Activated CD8-positive, alpha-beta memory T cell treated with anti-CD3 and anti-CD28 coated beads for 36 hours (primary cell): ENCODE measurements at regions not wholly inside any gene's neighbourhood (a gene's known extent, or its start where the extent isn't known, plus 50 kb on each side); places are given as distances from the start of the nearest gene placed in this dataset.
"Not testable (repeated sequence)": the region's sequence is repeated elsewhere in the genome, so short reads cannot be mapped to it uniquely, and the experiment has no call there.

Experiments used
- CTCF ChIA-PET: fragments of 350-600 bp; sonication (Branson Sonifier 250); formaldehyde crosslinking; loops from one replicate; lab custom pipeline; 2021; ENCODE audit warnings: antibody characterized with exemption; lab: Charles Lee
- POLR2A ChIA-PET: fragments of 350-600 bp; sonication (Branson Sonifier 250); formaldehyde crosslinking; loops from one replicate; lab custom pipeline; 2021; ENCODE audit warnings: antibody characterized with exemption; lab: Charles Lee

DNA sequence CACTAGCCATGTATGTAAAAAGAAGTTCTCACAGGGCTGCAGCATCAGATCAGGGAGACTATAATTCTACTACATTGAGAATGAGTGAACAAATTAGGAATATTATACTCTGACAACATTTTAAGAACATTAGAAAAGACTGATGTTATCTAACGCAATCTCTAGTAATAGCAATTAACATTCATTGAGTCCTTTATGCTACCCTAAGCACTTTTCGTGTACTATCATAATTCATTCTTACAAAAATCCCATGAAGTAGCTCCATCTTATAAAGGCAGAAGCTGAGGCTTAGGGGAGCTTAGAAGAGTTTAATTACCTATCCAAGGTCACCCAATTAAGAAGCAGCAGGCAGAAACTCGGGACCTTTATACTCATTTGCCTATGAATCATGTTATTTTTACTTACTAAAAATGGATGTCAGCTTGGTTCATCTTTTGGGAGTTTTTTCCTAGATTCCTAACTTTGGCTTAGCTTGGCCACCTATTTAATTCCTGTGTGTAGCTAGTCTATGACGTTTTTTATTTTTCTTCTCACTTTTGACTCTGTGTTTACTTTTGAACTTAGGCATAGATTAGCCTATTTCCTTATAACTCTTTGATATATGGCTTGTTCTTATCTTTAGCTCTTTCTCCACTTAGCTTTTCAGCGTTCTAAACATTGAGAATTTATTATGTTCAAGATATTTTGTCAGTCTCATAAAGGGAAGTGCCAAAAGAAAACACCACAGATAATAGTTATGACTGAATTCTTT is 333.5 kb upstream of the DCN start:
- POLR2A ChIA-PET = no interaction called here
- CTCF ChIA-PET = no interaction called here

GRCh38 chr12:91513313-91513712 is 330.7 kb upstream of the DCN start:
- ChIA-PET POLR2A (no interaction called here), CTCF (no interaction called here)

GRCh38 chr12:91511795-91512420 is 329.3 kb upstream of the DCN start:
- ChIA-PET CTCF (no interaction called here), POLR2A (no interaction called here)

DNA sequence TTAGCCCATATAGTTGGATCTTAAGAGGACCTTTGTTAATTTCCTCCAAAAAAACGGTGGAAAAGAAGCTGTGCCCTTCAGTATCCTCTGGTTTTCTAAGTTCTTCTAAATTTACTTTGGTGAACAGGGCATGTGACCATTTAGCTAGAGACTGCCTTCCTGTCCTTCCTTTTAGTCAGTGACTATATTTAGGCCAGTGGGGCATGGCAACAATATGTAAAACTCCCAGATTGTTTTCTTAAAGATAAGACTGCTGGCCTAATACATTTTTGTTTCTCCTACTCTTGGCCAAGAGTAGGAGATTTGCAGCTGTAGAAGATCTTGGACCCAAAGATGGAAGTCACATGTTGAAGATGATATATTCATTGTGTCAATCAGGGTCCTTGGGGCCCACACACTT is 325.1 kb upstream of the DCN start:
- CTCF ChIA-PET = no interaction called here
- POLR2A ChIA-PET = no interaction called here

DNA sequence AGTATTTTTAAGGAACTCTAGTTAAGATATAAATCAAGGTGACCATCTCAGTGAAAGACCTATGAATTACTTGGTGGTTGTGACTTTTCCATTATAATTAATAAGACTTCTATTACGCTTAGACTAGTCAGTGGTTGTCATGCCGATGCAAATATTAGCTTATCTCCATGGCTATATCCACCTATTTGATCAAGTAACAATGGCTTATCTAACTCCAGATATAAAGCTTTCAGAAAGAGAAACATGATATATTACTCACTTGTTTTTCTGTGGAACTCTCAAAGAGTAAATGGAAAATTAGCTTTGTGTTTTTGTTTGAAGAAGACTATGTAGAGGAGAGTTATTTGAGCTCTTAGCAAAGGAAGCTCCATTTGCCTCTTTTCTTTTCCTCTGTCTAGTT is 323.8 kb upstream of the DCN start:
- POLR2A ChIA-PET = no interaction called here
- CTCF ChIA-PET = no interaction called here

DNA sequence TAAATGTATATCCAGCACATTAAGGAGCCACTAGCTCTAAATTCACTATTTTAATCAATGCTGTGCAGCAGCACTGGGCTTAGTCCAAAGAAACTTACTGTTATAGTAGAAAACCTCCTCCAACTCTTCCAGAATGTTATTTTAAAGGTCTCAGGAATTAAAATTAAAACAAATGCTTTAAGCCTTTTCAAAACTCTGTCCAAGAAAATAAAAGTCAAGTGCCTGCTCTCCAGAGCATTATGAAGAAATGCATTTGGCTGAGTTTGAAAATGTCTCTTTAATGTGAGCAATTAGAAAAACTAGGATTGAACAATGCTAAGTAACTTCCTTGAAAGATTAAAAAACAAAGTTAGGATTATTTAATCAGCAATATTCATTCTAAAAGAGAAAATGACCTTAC is 322.4 kb upstream of the DCN start:
- CTCF ChIA-PET = no interaction called here
- POLR2A ChIA-PET = no interaction called here

- ChIA-PET POLR2A (no interaction called here), CTCF (no interaction called here)
Observed at GRCh38 chr12:91502208-91502607, 319.6 kb upstream of the DCN start.

- POLR2A ChIA-PET = no interaction called here
- CTCF ChIA-PET = no interaction called here
Observed at GRCh38 chr12:91496337-91496736, 313.7 kb upstream of the DCN start.

DNA sequence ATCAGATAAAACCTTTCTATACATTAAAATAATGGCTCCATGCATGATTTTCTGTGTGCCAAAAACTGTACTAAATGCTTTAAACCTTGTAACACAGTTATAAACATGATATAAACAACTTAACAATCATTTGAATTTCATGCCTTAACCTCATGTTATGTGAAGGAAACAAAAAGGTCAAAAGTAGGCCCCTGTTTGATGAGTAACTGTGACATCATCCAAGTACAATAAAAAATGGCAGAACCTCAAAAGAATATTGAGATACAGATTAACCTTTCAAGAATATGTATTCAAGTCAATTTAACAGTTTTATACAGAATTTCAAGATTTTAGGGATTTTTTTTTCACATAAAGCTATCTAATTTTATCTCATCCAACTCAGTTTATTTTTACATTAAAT is 310.7 kb upstream of the DCN start:
- ChIA-PET POLR2A (no interaction called here), CTCF (no interaction called here)

DNA sequence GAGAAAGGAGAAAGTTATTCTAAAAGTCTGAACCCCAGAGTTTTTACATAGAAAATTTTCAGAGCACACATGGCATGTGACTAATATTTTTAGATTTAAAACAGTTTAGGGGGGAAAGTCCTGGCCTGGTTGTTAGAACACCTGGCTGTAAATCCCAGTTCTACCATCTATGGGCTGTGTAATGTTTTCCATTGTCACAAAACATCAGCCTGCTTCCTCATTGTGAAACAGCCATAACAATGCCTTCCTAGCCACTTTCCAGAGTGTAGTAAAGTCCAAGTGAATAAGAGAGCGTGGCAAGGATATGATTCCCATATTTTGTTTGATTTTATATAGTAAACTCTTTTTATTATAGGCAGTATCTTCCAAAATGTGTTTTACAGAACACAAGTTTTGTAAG is 310.0 kb upstream of the DCN start:
- ChIA-PET CTCF (no interaction called here), POLR2A (no interaction called here)

DNA sequence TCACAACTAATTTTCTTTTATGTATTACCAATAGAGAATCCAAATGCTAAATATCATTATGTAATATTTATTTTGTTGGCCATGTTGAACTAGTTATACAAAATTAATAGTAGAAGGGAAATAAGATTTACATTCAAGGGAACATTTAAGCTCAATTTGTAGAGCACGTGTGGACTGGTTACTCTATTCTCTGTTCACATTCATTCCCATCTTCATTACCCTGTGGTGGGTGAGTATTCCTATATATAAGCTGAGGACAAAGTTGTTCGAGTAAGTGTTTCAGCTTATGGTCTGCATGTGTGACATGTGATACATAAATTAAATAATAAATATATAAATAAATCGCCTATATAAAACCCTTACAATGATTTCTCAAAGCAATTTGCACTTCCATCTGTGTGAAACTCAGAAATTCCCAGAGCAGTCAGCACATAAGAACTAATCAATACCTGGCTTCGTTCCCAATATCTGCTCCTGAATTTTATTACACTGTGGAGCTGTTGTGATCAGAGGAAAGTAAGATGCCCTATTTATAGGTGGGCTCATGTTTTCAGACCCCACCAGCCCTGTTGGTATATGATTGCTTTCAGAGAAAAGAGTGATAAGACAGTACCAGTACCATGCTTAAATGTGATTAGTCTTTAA is 308.2 kb upstream of the DCN start:
- ChIA-PET CTCF (no interaction called here), POLR2A (no interaction called here)

GRCh38 chr12:91483471-91483985 is 300.9 kb upstream of the DCN start:
- POLR2A ChIA-PET = no interaction called here
- CTCF ChIA-PET = interaction anchor here (0.6 kb wide), 1 partner anchor 724 kb away, joined by 3 read pairs; no protein-coding TSS in a partner anchor

DNA sequence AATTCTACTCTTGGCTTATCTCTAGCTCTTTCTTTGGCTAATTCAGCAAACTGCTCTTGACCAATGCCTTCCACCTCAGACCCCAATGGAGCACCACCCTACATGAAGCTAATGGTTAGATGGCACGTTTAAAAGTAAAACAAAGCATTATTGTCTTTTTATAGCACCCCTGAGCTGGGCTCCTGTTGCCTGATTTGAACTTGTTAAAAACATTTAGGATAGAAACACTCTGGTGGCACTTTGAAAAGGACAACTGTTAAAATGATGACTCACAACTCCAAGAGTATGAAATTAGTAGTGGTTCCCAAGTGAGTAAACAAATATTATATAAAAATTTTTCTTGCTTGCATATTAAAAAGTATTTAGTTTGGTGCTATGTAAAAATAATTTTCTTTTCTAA is 299.6 kb upstream of the DCN start:
- ChIA-PET POLR2A (no interaction called here), CTCF (no interaction called here)

- ChIA-PET POLR2A (no interaction called here), CTCF (no interaction called here)
Observed at GRCh38 chr12:91478500-91478899, 295.9 kb upstream of the DCN start.

DNA sequence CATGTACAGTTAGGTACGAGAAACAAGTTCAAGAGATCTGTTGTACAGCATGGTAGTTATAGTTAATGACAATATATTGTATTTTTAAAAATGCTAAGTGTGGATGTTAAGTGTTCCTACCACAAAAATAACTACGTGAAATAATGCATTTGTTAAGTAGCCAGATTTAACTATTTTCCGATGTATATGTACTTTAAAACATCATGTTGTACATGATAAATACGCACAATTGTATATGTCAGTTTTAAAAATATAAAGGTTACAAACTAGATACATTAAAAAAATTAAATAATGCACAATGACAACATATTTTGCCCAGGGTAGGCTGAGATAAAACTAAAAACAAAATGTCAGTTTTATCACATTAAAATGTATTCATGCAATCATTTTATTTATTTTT is 285.1 kb upstream of the DCN start:
- POLR2A ChIA-PET = no interaction called here
- CTCF ChIA-PET = no interaction called here

- CTCF ChIA-PET = no interaction called here
- POLR2A ChIA-PET = no interaction called here
Observed at GRCh38 chr12:91461061-91461460, 278.4 kb upstream of the DCN start.

GRCh38 chr12:91460469-91460868 is 277.9 kb upstream of the DCN start:
- CTCF ChIA-PET = no interaction called here
- POLR2A ChIA-PET = no interaction called here

GRCh38 chr12:91455321-91455720 is 272.7 kb upstream of the DCN start:
- POLR2A ChIA-PET = no interaction called here
- CTCF ChIA-PET = no interaction called here

- CTCF ChIA-PET = no interaction called here
- POLR2A ChIA-PET = no interaction called here
Observed at GRCh38 chr12:91454179-91454578, 271.6 kb upstream of the DCN start.

- POLR2A ChIA-PET, CTCF ChIA-PET: not testable (repeated sequence)
Observed at GRCh38 chr12:91452464-91452863, 269.8 kb upstream of the DCN start.
